Tibial artery (tissue), 4 donors: ENCODE measurements at regions not wholly inside any gene's neighbourhood (a gene's known extent, or its start where the extent isn't known, plus 50 kb on each side); places are given as distances from the start of the nearest gene placed in this dataset.

Experiments
- DNase-seq, 2 donors: peaks; one replicate each; pipeline ENCODE4 v3.0.0-alpha.2; 2019
- H3K27ac ChIP-seq, 2 donors: fragments of 200-600 bp; sonication (generic) in 1 of 2; 1 replicate in 1 of 2; 2 replicates in 1 of 2; pipeline ENCODE4 v1.5.1; 2018 to 2019; ENCODE audit warnings: mild to moderate bottlenecking in 1 of 2
- H3K27me3 ChIP-seq, 2 donors: fragments of 200-600 bp; sonication (generic) in 1 of 2; one replicate each; pipeline versions ENCODE4 v1.5.1 to v1.6.0; 2016 to 2019
- H3K36me3 ChIP-seq, 3 donors: fragments of 200-600 bp; sonication (generic) in 2 of 3; one replicate each; pipeline ENCODE4 v1.5.1; 2016 to 2019; ENCODE audit warnings: mild to moderate bottlenecking in 2 of 3
- H3K4me1 ChIP-seq, 4 donors: fragments of 200-600 bp; sonication (generic) in 2 of 4; 1 replicate in 3 of 4; 2 replicates in 1 of 4; pipeline ENCODE4 v1.5.1; 2016 to 2019
- H3K4me3 ChIP-seq, 2 donors: fragments of 200-600 bp; sonication (generic) in 1 of 2; 1 replicate in 1 of 2; 2 replicates in 1 of 2; pipeline ENCODE4 v1.5.1; 2018 to 2019; ENCODE audit warnings: mild to moderate bottlenecking in 2 of 2
- H3K9me3 ChIP-seq, 3 donors: fragments of 200-600 bp; sonication (generic) in 1 of 3; one replicate each; pipeline ENCODE4 v1.5.1; 2016 to 2019
- CTCF ChIP-seq, 2 experiments: fragments of 200-600 bp in 1 of 2; fragments of 450-650 bp in 1 of 2; IDR thresholded peaks; one replicate each; pipeline ENCODE4 v1.5.1; 2017 to 2019; ENCODE audit warnings: antibody characterized with exemption in 2 of 2, mild to moderate bottlenecking in 1 of 2, moderate library complexity in 1 of 2
- intact Hi-C: fragments of 100-400 bp; cut with DNase I; formaldehyde crosslinking; loops from one replicate; pipeline ENCODE4 v1.15.0; 2023; ENCODE audit warnings: low total_unique reads

- Histone ChIP-seq H3K4me3 (no peak overlapping the region), H3K9me3 (no peaks in the 10 kb centered on the region), H3K27me3 (no peaks in the 10 kb centered on the region), H3K27ac (peak overlapping the region; percentile 36 to 71), H3K4me1 (peaks cover 0 to 49% (median 45%) of the 10 kb centered on the region in 4 donors), H3K36me3 (no peaks in the 10 kb centered on the region)
- intact Hi-C loops, result no loop called here
- no peak for TF ChIP-seq CTCF (IDR thresholded peaks at IDR 0.05)
- DNase-seq, result peak; percentile 33 to 70
Observed at GRCh38 chr22:49015993-49016908, 811.4 kb downstream of the BRD1 start.

GRCh38 chr22:49015459-49015858 is 812.2 kb downstream of the BRD1 start:
- H3K4me3 ChIP-seq, result no peak overlapping the region
- H3K27ac ChIP-seq, result peak overlapping the region; percentile 70 to 71
- DNase-seq, result peak; percentile 18 to 65
- H3K9me3 ChIP-seq, result no peaks in the 10 kb centered on the region
- intact Hi-C loops, result no loop called here
- H3K36me3 ChIP-seq, result no peaks in the 10 kb centered on the region
- H3K4me1 ChIP-seq, result peaks cover 0 to 57% (median 51%) of the 10 kb centered on the region in 4 donors
- no peak for TF ChIP-seq CTCF (IDR thresholded peaks at IDR 0.05)
- H3K27me3 ChIP-seq, result no peaks in the 10 kb centered on the region

- TF ChIP-seq CTCF (IDR thresholded peaks at IDR 0.05), result no peak
- H3K4me3 ChIP-seq, result no peak overlapping the region
- peak; percentile 19 to 79 for DNase-seq
- no peaks in the 10 kb centered on the region for H3K27me3 ChIP-seq
- H3K27ac ChIP-seq, result peak overlapping the region; percentile 70 to 71
- H3K36me3 ChIP-seq, result no peaks in the 10 kb centered on the region
- H3K9me3 ChIP-seq, result no peaks in the 10 kb centered on the region
- peaks cover 0 to 67% (median 53%) of the 10 kb centered on the region in 4 donors for H3K4me1 ChIP-seq
- intact Hi-C loops, result no loop called here
Observed at GRCh38 chr22:49014227-49015201, 813.2 kb downstream of the BRD1 start.

DNA sequence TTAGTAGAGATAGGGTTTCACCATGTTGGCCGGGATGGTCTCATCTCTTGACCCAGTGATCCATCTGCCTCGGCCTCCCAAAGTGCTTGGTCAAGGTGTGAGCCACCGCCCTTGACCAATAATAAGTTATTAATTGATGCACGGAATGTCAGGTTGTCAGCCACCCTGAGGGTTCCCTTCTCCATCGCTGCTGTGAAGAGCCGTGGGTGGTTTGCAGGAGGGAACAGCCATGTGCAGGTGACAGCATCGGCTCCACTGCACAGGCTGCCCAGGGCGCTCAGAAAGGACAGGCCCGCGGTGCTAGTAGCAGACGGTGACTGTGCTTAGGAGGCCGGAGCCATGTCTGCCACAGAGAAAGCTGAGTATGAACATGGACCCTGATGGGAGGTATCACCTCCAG is 814.0 kb downstream of the BRD1 start:
- Histone ChIP-seq H3K27me3 (no peaks in the 10 kb centered on the region), H3K9me3 (no peaks in the 10 kb centered on the region), H3K4me3 (no peak overlapping the region), H3K36me3 (no peaks in the 10 kb centered on the region), H3K4me1 (peaks cover 0 to 70% (median 53%) of the 10 kb centered on the region in 4 donors), H3K27ac (peak overlapping the region; percentile 70 to 71)
- DNase-seq, result peak; percentile 7 to 46
- intact Hi-C loops, result no loop called here
- TF ChIP-seq CTCF (IDR thresholded peaks at IDR 0.05), result no peak

GRCh38 chr22:49012712-49013395 is 814.8 kb downstream of the BRD1 start:
- TF ChIP-seq CTCF (IDR thresholded peaks at IDR 0.05), result no peak
- Histone ChIP-seq H3K27me3 (no peaks in the 10 kb centered on the region), H3K9me3 (no peaks in the 10 kb centered on the region), H3K36me3 (no peaks in the 10 kb centered on the region), H3K4me1 (peaks cover 0 to 70% (median 53%) of the 10 kb centered on the region in 4 donors), H3K27ac (peak overlapping the region; percentile 70 to 71), H3K4me3 (no peak overlapping the region)
- intact Hi-C loops, result no loop called here
- peak; percentile 38 to 75 for DNase-seq
